ENCODE measurements at regions not wholly inside any gene's neighbourhood (a gene's known extent, or its start where the extent isn't known, plus 50 kb on each side); places are given as distances from the start of the nearest gene placed in this dataset.

DNA sequence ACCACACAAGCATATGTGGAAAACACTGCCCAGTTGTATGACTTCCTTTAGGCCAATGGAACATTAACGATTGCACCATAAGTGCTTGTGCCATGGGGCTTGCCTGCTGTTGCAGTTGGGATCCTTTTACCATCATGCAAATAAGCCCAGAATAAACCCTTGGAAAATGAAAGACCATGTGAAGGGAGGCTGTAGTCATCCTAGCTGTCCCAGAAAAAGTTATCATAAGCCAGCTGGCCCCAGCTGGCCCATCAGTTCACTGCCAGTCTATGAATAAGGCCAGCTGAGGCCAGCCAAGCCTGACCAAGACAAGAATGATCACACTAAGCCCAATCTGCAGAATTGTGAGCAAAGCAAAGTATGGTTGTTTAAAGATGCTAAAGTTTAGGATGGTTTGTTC lies 253.9 kb upstream of the ARHGAP20 start:
- TF ChIP-seq, protein P1, sequence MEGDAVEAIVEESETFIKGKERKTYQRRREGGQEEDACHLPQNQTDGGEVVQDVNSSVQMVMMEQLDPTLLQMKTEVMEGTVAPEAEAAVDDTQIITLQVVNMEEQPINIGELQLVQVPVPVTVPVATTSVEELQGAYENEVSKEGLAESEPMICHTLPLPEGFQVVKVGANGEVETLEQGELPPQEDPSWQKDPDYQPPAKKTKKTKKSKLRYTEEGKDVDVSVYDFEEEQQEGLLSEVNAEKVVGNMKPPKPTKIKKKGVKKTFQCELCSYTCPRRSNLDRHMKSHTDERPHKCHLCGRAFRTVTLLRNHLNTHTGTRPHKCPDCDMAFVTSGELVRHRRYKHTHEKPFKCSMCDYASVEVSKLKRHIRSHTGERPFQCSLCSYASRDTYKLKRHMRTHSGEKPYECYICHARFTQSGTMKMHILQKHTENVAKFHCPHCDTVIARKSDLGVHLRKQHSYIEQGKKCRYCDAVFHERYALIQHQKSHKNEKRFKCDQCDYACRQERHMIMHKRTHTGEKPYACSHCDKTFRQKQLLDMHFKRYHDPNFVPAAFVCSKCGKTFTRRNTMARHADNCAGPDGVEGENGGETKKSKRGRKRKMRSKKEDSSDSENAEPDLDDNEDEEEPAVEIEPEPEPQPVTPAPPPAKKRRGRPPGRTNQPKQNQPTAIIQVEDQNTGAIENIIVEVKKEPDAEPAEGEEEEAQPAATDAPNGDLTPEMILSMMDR (IDR thresholded peaks at IDR 0.05), result no peak

DNA sequence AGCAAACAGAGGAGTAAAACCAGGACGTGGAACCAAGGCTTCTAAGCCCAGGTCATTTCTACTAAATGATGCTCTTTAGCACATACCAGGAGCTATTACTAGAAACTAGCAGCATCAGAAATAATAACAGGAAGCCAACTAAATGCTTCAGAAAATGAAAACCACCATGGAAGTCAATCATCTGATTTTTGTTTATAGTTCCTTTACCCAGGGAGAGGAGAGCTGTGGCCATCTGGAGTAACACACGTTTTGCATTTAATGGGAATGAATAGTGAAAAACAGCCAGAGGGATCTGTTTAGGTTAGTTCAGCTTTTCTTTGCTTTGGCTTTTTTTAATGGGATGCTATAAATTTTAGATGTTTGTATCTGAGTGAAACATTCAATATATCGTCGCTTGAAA lies 250.7 kb upstream of the ARHGAP20 start:
- TF ChIP-seq, protein P1 (IDR thresholded peaks at IDR 0.05), result no peak

DNA sequence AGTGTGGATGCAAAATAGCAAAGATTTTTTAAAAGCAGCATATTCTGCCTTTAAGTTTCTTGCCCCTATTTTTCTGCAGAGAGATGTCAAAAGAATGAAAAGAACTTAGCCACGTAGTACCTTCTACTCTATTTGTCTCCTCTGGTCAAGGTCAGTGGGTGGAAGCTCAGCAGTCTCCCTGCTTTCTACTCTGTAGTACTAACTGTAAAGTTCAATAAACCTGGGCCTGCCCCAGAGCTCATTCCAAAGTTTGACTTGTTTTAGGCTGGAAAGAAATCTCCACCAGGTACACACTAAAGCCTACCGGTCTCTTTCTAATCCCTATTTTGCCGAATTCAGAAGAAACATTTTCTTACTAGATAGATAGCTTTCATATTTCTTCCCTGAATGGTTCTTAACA lies 247.9 kb upstream of the ARHGAP20 start:
- TF ChIP-seq, protein P1 (IDR thresholded peaks at IDR 0.05), result no peak

DNA sequence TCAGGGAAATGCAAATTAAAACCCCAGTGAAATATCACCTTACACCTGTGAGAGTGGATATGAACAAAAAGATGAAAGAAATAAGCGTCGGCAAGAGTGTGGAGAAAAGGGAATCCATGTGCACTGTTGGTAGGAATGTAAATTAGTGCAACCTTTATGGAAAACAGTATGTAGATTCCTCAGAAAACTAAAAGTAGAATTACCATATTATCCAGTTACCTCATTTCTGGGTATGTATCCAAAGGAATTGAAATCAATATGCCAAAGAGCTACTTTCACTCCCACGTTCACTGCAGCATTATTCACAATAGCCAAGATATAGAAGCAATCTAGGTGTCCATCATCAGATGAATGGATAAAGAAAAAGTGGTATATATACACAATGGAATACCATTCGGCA lies 246.0 kb upstream of the ARHGAP20 start:
- TF ChIP-seq, protein P1 (IDR thresholded peaks at IDR 0.05), result no peak

DNA sequence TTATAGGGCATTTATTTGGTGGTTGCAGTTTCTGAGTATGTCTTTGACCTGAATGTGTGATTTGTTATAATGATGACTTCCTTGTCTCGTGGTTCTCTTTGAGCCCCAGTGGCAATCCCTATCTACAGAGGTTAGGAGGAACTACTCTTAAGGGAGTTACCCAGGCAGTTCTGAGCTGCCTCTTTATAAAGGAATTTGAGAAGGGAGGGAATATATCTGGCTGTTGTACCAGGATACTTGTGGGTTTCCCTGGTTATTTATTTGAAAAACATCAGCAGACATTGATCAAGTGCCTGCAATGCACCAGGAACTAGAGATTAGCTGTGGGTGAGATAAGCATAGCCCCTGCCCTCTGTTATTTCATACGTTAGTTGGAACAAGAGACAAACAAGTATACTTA lies 243.5 kb upstream of the ARHGAP20 start:
- TF ChIP-seq, protein P1 (IDR thresholded peaks at IDR 0.05), result no peak

DNA sequence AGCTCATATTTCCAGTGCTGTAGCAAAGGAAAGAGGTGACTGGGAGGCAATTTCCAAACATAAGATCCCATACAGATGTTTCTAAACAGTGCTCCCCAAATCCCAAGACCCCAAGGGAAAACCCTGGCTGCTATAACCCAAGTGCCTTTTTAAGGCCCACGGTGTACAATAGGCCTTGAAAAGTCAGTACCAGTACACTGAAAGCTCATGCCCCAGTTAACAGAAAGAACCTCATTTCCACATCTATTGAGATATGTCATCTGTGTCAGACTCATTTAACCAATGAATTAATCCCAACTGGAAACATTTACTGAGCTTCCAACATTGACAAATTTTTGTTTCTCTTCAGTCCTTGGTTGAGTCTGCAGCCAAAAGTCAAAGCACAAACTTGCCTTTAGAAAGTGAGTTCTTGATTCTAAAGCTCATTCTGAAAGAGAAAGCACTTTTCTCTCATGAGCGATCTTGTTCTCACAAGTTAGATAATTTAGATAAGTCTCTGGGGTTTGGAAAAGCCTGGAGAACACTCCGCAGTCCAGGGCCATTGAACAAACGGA lies 239.8 kb upstream of the ARHGAP20 start:
- TF ChIP-seq, protein P1 (IDR thresholded peaks at IDR 0.05), result no peak

DNA sequence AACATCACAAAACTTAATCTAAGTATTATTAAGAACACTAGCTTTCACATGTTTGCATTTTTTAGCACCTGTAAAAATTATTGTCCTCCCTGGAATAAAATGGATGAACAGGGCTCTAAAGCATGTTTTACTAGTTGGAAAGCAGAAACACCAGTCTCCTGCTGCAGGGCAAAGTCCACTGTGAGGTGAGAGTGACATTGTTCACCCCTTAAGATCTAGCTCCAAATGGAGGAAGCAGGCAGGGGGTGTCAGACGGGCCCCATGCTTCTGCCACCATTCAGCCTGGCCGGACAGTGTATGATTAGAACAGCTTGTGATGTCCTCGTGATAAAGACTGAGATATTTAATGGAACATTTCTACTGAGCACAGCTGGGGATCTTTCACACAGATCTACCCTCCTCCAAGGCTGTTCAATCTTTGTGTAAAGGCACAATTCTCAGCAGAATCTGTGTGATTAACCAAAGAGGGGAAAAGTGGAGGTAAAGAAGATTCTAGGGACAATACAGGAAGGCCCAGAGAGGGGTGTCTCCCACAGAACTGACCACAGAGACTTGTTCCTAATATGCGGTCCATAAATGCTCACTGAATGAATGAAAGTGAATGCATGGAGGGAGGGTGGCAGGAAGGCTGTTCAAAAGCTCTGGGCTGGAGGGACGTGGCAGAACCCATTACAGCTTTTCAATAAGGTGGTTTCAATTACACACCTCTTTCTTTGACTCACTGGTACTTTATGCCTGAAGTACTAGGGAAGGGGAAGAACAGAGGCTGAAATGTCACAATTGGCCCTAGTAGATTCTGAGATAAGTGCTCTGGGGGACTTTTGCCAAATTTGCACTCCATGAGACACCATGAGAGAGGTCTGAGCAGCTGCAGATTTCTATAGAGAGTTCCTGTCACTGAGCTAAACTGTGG lies 239.1 kb upstream of the ARHGAP20 start:
- TF ChIP-seq, protein P1 (IDR thresholded peaks at IDR 0.05), result no peak

Measured in LNCAP (cell line).